ENCODE measurements at regions not wholly inside any gene's neighbourhood (a gene's known extent, or its start where the extent isn't known, plus 50 kb on each side); places are given as distances from the start of the nearest gene placed in this dataset.

DNA sequence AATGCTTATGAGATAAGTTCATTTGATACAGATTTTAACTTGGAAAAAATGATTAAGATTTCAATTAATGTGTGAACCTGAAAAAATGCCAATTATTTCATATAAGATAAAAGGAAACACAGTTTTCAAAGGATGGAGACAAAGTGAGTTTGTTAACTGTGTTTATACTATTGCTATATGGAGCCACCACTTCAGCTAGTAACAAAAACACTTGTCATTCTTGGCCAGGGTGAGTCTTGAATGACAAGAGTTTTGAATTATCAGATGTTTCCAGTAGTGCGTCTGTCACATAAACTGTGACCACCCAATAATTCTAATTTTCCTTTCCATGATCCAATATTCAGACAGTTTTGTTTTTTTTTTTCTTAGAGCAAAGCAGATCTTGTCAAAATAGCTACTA is 78.0 kb upstream of the GADL1 start:
- TF ChIP-seq EP300 (IDR thresholded peaks at IDR 0.05) (no peak), POLR2AphosphoS5 (IDR thresholded peaks at IDR 0.05) (no peak), POLR2A (IDR thresholded peaks at IDR 0.05) (no peak)
- TF ChIP-seq, protein P1, sequence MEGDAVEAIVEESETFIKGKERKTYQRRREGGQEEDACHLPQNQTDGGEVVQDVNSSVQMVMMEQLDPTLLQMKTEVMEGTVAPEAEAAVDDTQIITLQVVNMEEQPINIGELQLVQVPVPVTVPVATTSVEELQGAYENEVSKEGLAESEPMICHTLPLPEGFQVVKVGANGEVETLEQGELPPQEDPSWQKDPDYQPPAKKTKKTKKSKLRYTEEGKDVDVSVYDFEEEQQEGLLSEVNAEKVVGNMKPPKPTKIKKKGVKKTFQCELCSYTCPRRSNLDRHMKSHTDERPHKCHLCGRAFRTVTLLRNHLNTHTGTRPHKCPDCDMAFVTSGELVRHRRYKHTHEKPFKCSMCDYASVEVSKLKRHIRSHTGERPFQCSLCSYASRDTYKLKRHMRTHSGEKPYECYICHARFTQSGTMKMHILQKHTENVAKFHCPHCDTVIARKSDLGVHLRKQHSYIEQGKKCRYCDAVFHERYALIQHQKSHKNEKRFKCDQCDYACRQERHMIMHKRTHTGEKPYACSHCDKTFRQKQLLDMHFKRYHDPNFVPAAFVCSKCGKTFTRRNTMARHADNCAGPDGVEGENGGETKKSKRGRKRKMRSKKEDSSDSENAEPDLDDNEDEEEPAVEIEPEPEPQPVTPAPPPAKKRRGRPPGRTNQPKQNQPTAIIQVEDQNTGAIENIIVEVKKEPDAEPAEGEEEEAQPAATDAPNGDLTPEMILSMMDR (IDR thresholded peaks at IDR 0.05): no peak
